ENCODE measurements at regions not wholly inside any gene's neighbourhood (a gene's known extent, or its start where the extent isn't known, plus 50 kb on each side); places are given as distances from the start of the nearest gene placed in this dataset.

GRCh38 chr2:8592736-8593135, 89.1 kb upstream of the ID2 start:
- no peak for ATAC-seq
- POLR2A ChIA-PET = no interaction called here
- no peak overlapping the region for H3K4me3 Mint-ChIP-seq
- H3K27ac Mint-ChIP-seq = no peak overlapping the region
- no peaks in the 10 kb centered on the region for H3K9me3 Mint-ChIP-seq
- H3K27me3 Mint-ChIP-seq = peaks cover 2 to 7% (median 3%) of the 10 kb centered on the region in 5 donors
- DNase-seq = peak in 1 of 10 donors; percentile 44
- H3K36me3 Mint-ChIP-seq = no peaks in the 10 kb centered on the region
- peaks cover 0 to 11% (median 8%) of the 10 kb centered on the region in 4 donors for H3K4me1 Mint-ChIP-seq

- H3K27ac Mint-ChIP-seq = no peak overlapping the region
- DNase-seq = no peak
- H3K4me1 Mint-ChIP-seq = peaks cover 0 to 11% (median 6%) of the 10 kb centered on the region in 4 donors
- POLR2A ChIA-PET = no interaction called here
- H3K9me3 Mint-ChIP-seq = no peaks in the 10 kb centered on the region
- H3K27me3 Mint-ChIP-seq = peaks cover 2 to 7% (median 3%) of the 10 kb centered on the region in 5 donors
- H3K4me3 Mint-ChIP-seq = no peak overlapping the region
- ATAC-seq = no peak
- H3K36me3 Mint-ChIP-seq = no peaks in the 10 kb centered on the region
Observed at GRCh38 chr2:8593243-8593642, 88.6 kb upstream of the ID2 start.

- H3K36me3 Mint-ChIP-seq = no peaks in the 10 kb centered on the region
- H3K4me3 Mint-ChIP-seq = no peak overlapping the region
- H3K9me3 Mint-ChIP-seq = no peaks in the 10 kb centered on the region
- no peak for ATAC-seq
- peaks cover 0 to 10% (median 0%) of the 10 kb centered on the region in 4 donors for H3K4me1 Mint-ChIP-seq
- H3K27me3 Mint-ChIP-seq = peaks cover 0 to 7% (median 3%) of the 10 kb centered on the region in 5 donors
- H3K27ac Mint-ChIP-seq = no peak overlapping the region
- POLR2A ChIA-PET = no interaction called here
- DNase-seq = peak in 1 of 10 donors; percentile 51
Observed at GRCh38 chr2:8594731-8595427, 87.0 kb upstream of the ID2 start.

GRCh38 chr2:8595428-8595805, 86.4 kb upstream of the ID2 start:
- DNase-seq = peak in 1 of 10 donors; percentile 19
- ATAC-seq = no peak
- Mint-ChIP-seq H3K9me3 (no peaks in the 10 kb centered on the region), H3K4me1 (peaks cover 0 to 10% (median 0%) of the 10 kb centered on the region in 4 donors), H3K27me3 (peaks cover 0 to 7% (median 3%) of the 10 kb centered on the region in 5 donors), H3K36me3 (no peaks in the 10 kb centered on the region), H3K4me3 (no peak overlapping the region), H3K27ac (no peak overlapping the region)
- POLR2A ChIA-PET = no interaction called here

- H3K27me3 Mint-ChIP-seq = peaks cover 0 to 7% (median 3%) of the 10 kb centered on the region in 5 donors
- POLR2A ChIA-PET = no interaction called here
- no peak overlapping the region for H3K4me3 Mint-ChIP-seq
- no peak overlapping the region for H3K27ac Mint-ChIP-seq
- ATAC-seq = no peak
- peak in 1 of 10 donors; percentile 45 for DNase-seq
- peaks cover 0 to 10% (median 0%) of the 10 kb centered on the region in 4 donors for H3K4me1 Mint-ChIP-seq
- no peaks in the 10 kb centered on the region for H3K9me3 Mint-ChIP-seq
- H3K36me3 Mint-ChIP-seq = no peaks in the 10 kb centered on the region
Observed at GRCh38 chr2:8595811-8596600, 85.8 kb upstream of the ID2 start.

GRCh38 chr2:8597094-8597493, 84.8 kb upstream of the ID2 start:
- DNase-seq = peak in 1 of 10 donors; percentile 21
- Mint-ChIP-seq H3K36me3 (no peaks in the 10 kb centered on the region), H3K9me3 (no peaks in the 10 kb centered on the region), H3K4me3 (no peak overlapping the region), H3K4me1 (peaks cover 0 to 10% (median 0%) of the 10 kb centered on the region in 4 donors), H3K27me3 (peaks cover 0 to 7% (median 3%) of the 10 kb centered on the region in 5 donors), H3K27ac (no peak overlapping the region)
- no peak for ATAC-seq
- POLR2A ChIA-PET = no interaction called here

GRCh38 chr2:8597559-8598225, 84.2 kb upstream of the ID2 start:
- Mint-ChIP-seq H3K36me3 (no peaks in the 10 kb centered on the region), H3K27ac (peak overlapping the region in 1 of 10 donors; percentile 42), H3K9me3 (no peaks in the 10 kb centered on the region), H3K27me3 (peaks cover 0 to 7% (median 3%) of the 10 kb centered on the region in 5 donors), H3K4me1 (peaks cover 0 to 10% (median 0%) of the 10 kb centered on the region in 4 donors), H3K4me3 (no peak overlapping the region)
- peak in 1 of 10 donors; percentile 8 for DNase-seq
- no peak for ATAC-seq
- POLR2A ChIA-PET = no interaction called here

- Mint-ChIP-seq H3K4me1 (peaks cover 0 to 10% (median 0%) of the 10 kb centered on the region in 4 donors), H3K27me3 (peaks cover 0 to 7% (median 3%) of the 10 kb centered on the region in 5 donors), H3K4me3 (no peak overlapping the region), H3K36me3 (no peaks in the 10 kb centered on the region), H3K9me3 (no peaks in the 10 kb centered on the region), H3K27ac (no peak overlapping the region)
- POLR2A ChIA-PET = no interaction called here
- peak in 1 of 10 donors; percentile 28 for DNase-seq
- no peak for ATAC-seq
Observed at GRCh38 chr2:8598295-8599165, 83.3 kb upstream of the ID2 start.

GRCh38 chr2:8599421-8600242, 82.2 kb upstream of the ID2 start:
- Mint-ChIP-seq H3K27me3 (peaks cover 0 to 1% (median 0%) of the 10 kb centered on the region in 5 donors), H3K4me1 (peaks cover 0 to 6% (median 0%) of the 10 kb centered on the region in 4 donors), H3K4me3 (no peak overlapping the region), H3K27ac (no peak overlapping the region), H3K9me3 (no peaks in the 10 kb centered on the region), H3K36me3 (no peaks in the 10 kb centered on the region)
- DNase-seq (peak in 1 of 10 donors; percentile 60), ATAC-seq (no peak)
- POLR2A ChIA-PET = no interaction called here

GRCh38 chr2:8600456-8600855, 81.4 kb upstream of the ID2 start:
- H3K27me3 Mint-ChIP-seq = peaks cover 0 to 1% (median 0%) of the 10 kb centered on the region in 5 donors
- no peaks in the 10 kb centered on the region for H3K36me3 Mint-ChIP-seq
- POLR2A ChIA-PET = no interaction called here
- ATAC-seq (no peak), DNase-seq (peak in 1 of 10 donors; percentile 50)
- no peak overlapping the region for H3K27ac Mint-ChIP-seq
- H3K9me3 Mint-ChIP-seq = no peaks in the 10 kb centered on the region
- H3K4me1 Mint-ChIP-seq = peaks cover 0 to 6% (median 0%) of the 10 kb centered on the region in 4 donors
- no peak overlapping the region for H3K4me3 Mint-ChIP-seq

GRCh38 chr2:8602809-8603208, 79.0 kb upstream of the ID2 start:
- POLR2A ChIA-PET = no interaction called here

More at GRCh38 chr2:8602809-8603208, 79.0 kb upstream of the ID2 start:
- Mint-ChIP-seq H3K27me3 (peaks cover 0 to 1% (median 0%) of the 10 kb centered on the region in 5 donors), H3K27ac (no peak overlapping the region), H3K4me3 (no peak overlapping the region), H3K9me3 (no peaks in the 10 kb centered on the region), H3K4me1 (peaks cover 0 to 5% (median 1%) of the 10 kb centered on the region in 4 donors), H3K36me3 (no peaks in the 10 kb centered on the region)
- ATAC-seq = no peak
- DNase-seq = no peak
